ENCODE measurements at regions not wholly inside any gene's neighbourhood (a gene's known extent, or its start where the extent isn't known, plus 50 kb on each side); places are given as distances from the start of the nearest gene placed in this dataset.

- Histone ChIP-seq H3K18ac (ENCODE audit: low read length) (no peak overlapping the region), H3K4me1 (ENCODE audit: control insufficient read depth in 2 of 2, insufficient read depth in 1 of 2, low read depth in 1 of 2, low read length in 2 of 2) (no peaks in the 10 kb centered on the region), H2BK12ac (ENCODE audit: low read length) (no peak overlapping the region), H4K8ac (ENCODE audit: low read depth, low read length) (no peak overlapping the region), H2BK120ac (ENCODE audit: low read depth, low read length) (no peak overlapping the region), H2BK15ac (ENCODE audit: low read length) (no peak overlapping the region), H3K9ac (ENCODE audit: low read depth, low read length, poor library complexity) (no peak overlapping the region), H2AFZ (ENCODE audit: low read length) (no peak overlapping the region), H3K79me1 (ENCODE audit: low read depth, low read length) (no peaks in the 10 kb centered on the region), H3K27ac (replicated peaks; ENCODE audit: low read length) (no peak overlapping the region), H4K91ac (ENCODE audit: low read depth, low read length, poor library complexity) (no peak overlapping the region), H3K4ac (ENCODE audit: low read length) (no peak overlapping the region), H3K27me3 (ENCODE audit: control insufficient read depth in 3 of 3, insufficient read depth in 3 of 3, low read depth in 1 of 3, low read length in 3 of 3) (no peaks in the 10 kb centered on the region), H2AK5ac (ENCODE audit: low read depth, low read length) (no peak overlapping the region), H3K4me2 (ENCODE audit: insufficient read depth, low read length, poor library complexity, severe bottlenecking) (no peak overlapping the region), H3K4me3 (ENCODE audit: low read length in 2 of 2) (no peak overlapping the region), H3K23ac (ENCODE audit: low read depth, low read length, poor library complexity) (no peak overlapping the region), H3K36me3 (replicated peaks in 1 of 2; ENCODE audit: control insufficient read depth in 2 of 2, insufficient read depth in 2 of 2, low read length in 2 of 2) (no peaks in the 10 kb centered on the region), H3K14ac (ENCODE audit: low read length) (no peak overlapping the region), H3K9me3 (replicated peaks in 1 of 2; ENCODE audit: control insufficient read depth in 2 of 2, insufficient read depth in 1 of 2, low read depth in 1 of 2, low read length in 2 of 2) (no peaks in the 10 kb centered on the region), H2BK5ac (ENCODE audit: low read length) (no peak overlapping the region)
- no CpG with 5 or more reads among the region's 5 CpGs for WGBS, 2 donors (ENCODE audit: extremely low coverage in 2 of 2, insufficient read length in 2 of 2, insufficient replicate concordance in 1 of 2)
- DNase-seq (ENCODE audit: low spot score) = no peak
Measured at GRCh38 chr16:80337786-80338185, 203.0 kb upstream of the DYNLRB2 start.

- Histone ChIP-seq H3K27ac (replicated peaks; ENCODE audit: low read length) (no peak overlapping the region), H2BK15ac (ENCODE audit: low read length) (no peak overlapping the region), H3K36me3 (replicated peaks in 1 of 2; ENCODE audit: control insufficient read depth in 2 of 2, insufficient read depth in 2 of 2, low read length in 2 of 2) (no peaks in the 10 kb centered on the region), H3K4me3 (ENCODE audit: low read length in 2 of 2) (no peak overlapping the region), H4K91ac (ENCODE audit: low read depth, low read length, poor library complexity) (no peak overlapping the region), H2BK12ac (ENCODE audit: low read length) (no peak overlapping the region), H3K27me3 (ENCODE audit: control insufficient read depth in 3 of 3, insufficient read depth in 3 of 3, low read depth in 1 of 3, low read length in 3 of 3) (no peaks in the 10 kb centered on the region), H3K23ac (ENCODE audit: low read depth, low read length, poor library complexity) (no peak overlapping the region), H3K79me1 (ENCODE audit: low read depth, low read length) (no peaks in the 10 kb centered on the region), H2AFZ (ENCODE audit: low read length) (no peak overlapping the region), H3K4me1 (ENCODE audit: control insufficient read depth in 2 of 2, insufficient read depth in 1 of 2, low read depth in 1 of 2, low read length in 2 of 2) (peaks cover 0 to under 1% of the 10 kb centered on the region in 2 donors), H3K9me3 (replicated peaks in 1 of 2; ENCODE audit: control insufficient read depth in 2 of 2, insufficient read depth in 1 of 2, low read depth in 1 of 2, low read length in 2 of 2) (no peaks in the 10 kb centered on the region), H2BK120ac (ENCODE audit: low read depth, low read length) (no peak overlapping the region), H2BK5ac (ENCODE audit: low read length) (no peak overlapping the region), H3K14ac (ENCODE audit: low read length) (no peak overlapping the region), H3K18ac (ENCODE audit: low read length) (no peak overlapping the region), H3K4ac (ENCODE audit: low read length) (no peak overlapping the region), H4K8ac (ENCODE audit: low read depth, low read length) (no peak overlapping the region), H3K9ac (ENCODE audit: low read depth, low read length, poor library complexity) (no peak overlapping the region), H2AK5ac (ENCODE audit: low read depth, low read length) (no peak overlapping the region), H3K4me2 (ENCODE audit: insufficient read depth, low read length, poor library complexity, severe bottlenecking) (no peak overlapping the region)
- no peak for DNase-seq (ENCODE audit: low spot score)
- WGBS, 2 donors (ENCODE audit: extremely low coverage in 2 of 2, insufficient read length in 2 of 2, insufficient replicate concordance in 1 of 2) = no CpG with 5 or more reads among the region's 3 CpGs
Measured at GRCh38 chr16:80330803-80331202, 210.0 kb upstream of the DYNLRB2 start.

GRCh38 chr16:80330150-80330549 is 210.6 kb upstream of the DYNLRB2 start:
- Histone ChIP-seq H3K9ac (ENCODE audit: low read depth, low read length, poor library complexity) (no peak overlapping the region), H4K91ac (ENCODE audit: low read depth, low read length, poor library complexity) (no peak overlapping the region), H3K4ac (ENCODE audit: low read length) (no peak overlapping the region), H3K27me3 (ENCODE audit: control insufficient read depth in 3 of 3, insufficient read depth in 3 of 3, low read depth in 1 of 3, low read length in 3 of 3) (no peaks in the 10 kb centered on the region), H2BK15ac (ENCODE audit: low read length) (no peak overlapping the region), H3K14ac (ENCODE audit: low read length) (no peak overlapping the region), H2BK12ac (ENCODE audit: low read length) (no peak overlapping the region), H3K4me1 (ENCODE audit: control insufficient read depth in 2 of 2, insufficient read depth in 1 of 2, low read depth in 1 of 2, low read length in 2 of 2) (peaks cover 0 to 6% of the 10 kb centered on the region in 2 donors), H3K79me1 (ENCODE audit: low read depth, low read length) (no peaks in the 10 kb centered on the region), H3K36me3 (replicated peaks in 1 of 2; ENCODE audit: control insufficient read depth in 2 of 2, insufficient read depth in 2 of 2, low read length in 2 of 2) (no peaks in the 10 kb centered on the region), H2AFZ (ENCODE audit: low read length) (no peak overlapping the region), H3K18ac (ENCODE audit: low read length) (no peak overlapping the region), H4K8ac (ENCODE audit: low read depth, low read length) (no peak overlapping the region), H3K23ac (ENCODE audit: low read depth, low read length, poor library complexity) (no peak overlapping the region), H3K4me2 (ENCODE audit: insufficient read depth, low read length, poor library complexity, severe bottlenecking) (no peak overlapping the region), H2BK5ac (ENCODE audit: low read length) (no peak overlapping the region), H3K4me3 (ENCODE audit: low read length in 2 of 2) (no peak overlapping the region), H2BK120ac (ENCODE audit: low read depth, low read length) (no peak overlapping the region), H3K9me3 (replicated peaks in 1 of 2; ENCODE audit: control insufficient read depth in 2 of 2, insufficient read depth in 1 of 2, low read depth in 1 of 2, low read length in 2 of 2) (no peaks in the 10 kb centered on the region), H2AK5ac (ENCODE audit: low read depth, low read length) (no peak overlapping the region), H3K27ac (replicated peaks; ENCODE audit: low read length) (no peak overlapping the region)
- WGBS, 2 donors (ENCODE audit: extremely low coverage in 2 of 2, insufficient read length in 2 of 2, insufficient replicate concordance in 1 of 2) = no CpG with 5 or more reads among the region's 3 CpGs
- DNase-seq (ENCODE audit: low spot score) = no peak

GRCh38 chr16:80327740-80328139 is 213.1 kb upstream of the DYNLRB2 start:
- H3K9me3 ChIP-seq (replicated peaks in 1 of 2; ENCODE audit: control insufficient read depth in 2 of 2, insufficient read depth in 1 of 2, low read depth in 1 of 2, low read length in 2 of 2) = no peaks in the 10 kb centered on the region
- H3K4me1 ChIP-seq (ENCODE audit: control insufficient read depth in 2 of 2, insufficient read depth in 1 of 2, low read depth in 1 of 2, low read length in 2 of 2) = peaks cover 0 to 21% of the 10 kb centered on the region in 2 donors
- no peak overlapping the region for H2BK12ac ChIP-seq (ENCODE audit: low read length)
- H3K79me1 ChIP-seq (ENCODE audit: low read depth, low read length) = no peaks in the 10 kb centered on the region
- H2AFZ ChIP-seq (ENCODE audit: low read length) = no peak overlapping the region
- H2BK120ac ChIP-seq (ENCODE audit: low read depth, low read length) = no peak overlapping the region
- DNase-seq (ENCODE audit: low spot score) = no peak
- H2BK15ac ChIP-seq (ENCODE audit: low read length) = no peak overlapping the region
- no peak overlapping the region for H3K4me3 ChIP-seq (ENCODE audit: low read length in 2 of 2)
- no peak overlapping the region for H2AK5ac ChIP-seq (ENCODE audit: low read depth, low read length)
- H4K91ac ChIP-seq (ENCODE audit: low read depth, low read length, poor library complexity) = no peak overlapping the region
- no peak overlapping the region for H3K27ac ChIP-seq (replicated peaks; ENCODE audit: low read length)
- H3K18ac ChIP-seq (ENCODE audit: low read length) = no peak overlapping the region
- no peak overlapping the region for H3K14ac ChIP-seq (ENCODE audit: low read length)
- H2BK5ac ChIP-seq (ENCODE audit: low read length) = no peak overlapping the region
- no peaks in the 10 kb centered on the region for H3K36me3 ChIP-seq (replicated peaks in 1 of 2; ENCODE audit: control insufficient read depth in 2 of 2, insufficient read depth in 2 of 2, low read length in 2 of 2)
- no peak overlapping the region for H3K23ac ChIP-seq (ENCODE audit: low read depth, low read length, poor library complexity)
- no CpG with 5 or more reads among the region's 1 CpG for WGBS, 2 donors (ENCODE audit: extremely low coverage in 2 of 2, insufficient read length in 2 of 2, insufficient replicate concordance in 1 of 2)
- H3K4ac ChIP-seq (ENCODE audit: low read length) = no peak overlapping the region
- H4K8ac ChIP-seq (ENCODE audit: low read depth, low read length) = no peak overlapping the region
- H3K4me2 ChIP-seq (ENCODE audit: insufficient read depth, low read length, poor library complexity, severe bottlenecking) = no peak overlapping the region
- H3K27me3 ChIP-seq (ENCODE audit: control insufficient read depth in 3 of 3, insufficient read depth in 3 of 3, low read depth in 1 of 3, low read length in 3 of 3) = no peaks in the 10 kb centered on the region
- H3K9ac ChIP-seq (ENCODE audit: low read depth, low read length, poor library complexity) = no peak overlapping the region

Measured in neuronal stem cell (in vitro differentiated cells).